AG09309 (cell line): ENCODE measurements at regions not wholly inside any gene's neighbourhood (a gene's known extent, or its start where the extent isn't known, plus 50 kb on each side); places are given as distances from the start of the nearest gene placed in this dataset.

ENCODE experiments used
- DNase-seq: peaks from one replicate; pipeline ENCODE4 v3.0.0-alpha.2; 2010; ENCODE audit warnings: low read depth
- H3K4me3 ChIP-seq: 2 replicates; pipeline ENCODE4 v1.5.1; 2011; ENCODE audit warnings: mild to moderate bottlenecking, low read depth, low read length, moderate library complexity; ENCODE audit not compliant: control insufficient read depth
- TF ChIP-seq, protein P1 (sequence below): IDR thresholded peaks from 2 replicates; pipeline ENCODE4 v1.5.1; 2011; ENCODE audit warnings: mild to moderate bottlenecking, low read depth, low read length, inconsistent platforms; ENCODE audit not compliant: insufficient read depth, control insufficient read depth; ENCODE audit errors: missing control alignments

DNA sequence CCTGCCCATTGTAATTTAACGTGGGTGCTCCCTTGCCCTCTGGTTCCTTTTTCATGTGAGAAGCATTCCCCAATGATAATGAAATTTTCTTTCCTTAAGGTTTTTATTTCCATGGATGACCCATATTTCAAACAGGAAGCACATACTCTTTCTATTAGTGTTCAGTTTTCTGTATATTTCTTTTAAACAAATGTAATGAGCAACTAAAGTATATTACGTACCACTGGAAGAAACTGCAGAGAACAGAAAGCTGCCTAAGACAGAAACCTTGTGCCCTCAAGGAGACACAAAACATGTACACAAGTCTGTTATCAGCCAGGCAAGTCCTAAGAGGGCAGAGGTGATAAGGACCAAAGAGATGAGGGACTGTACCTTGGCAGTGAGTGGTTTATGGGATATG, 414.9 kb downstream of the ETNK1 start:
- no peak for DNase-seq
- no peak overlapping the region for H3K4me3 ChIP-seq
- TF ChIP-seq, protein P1, sequence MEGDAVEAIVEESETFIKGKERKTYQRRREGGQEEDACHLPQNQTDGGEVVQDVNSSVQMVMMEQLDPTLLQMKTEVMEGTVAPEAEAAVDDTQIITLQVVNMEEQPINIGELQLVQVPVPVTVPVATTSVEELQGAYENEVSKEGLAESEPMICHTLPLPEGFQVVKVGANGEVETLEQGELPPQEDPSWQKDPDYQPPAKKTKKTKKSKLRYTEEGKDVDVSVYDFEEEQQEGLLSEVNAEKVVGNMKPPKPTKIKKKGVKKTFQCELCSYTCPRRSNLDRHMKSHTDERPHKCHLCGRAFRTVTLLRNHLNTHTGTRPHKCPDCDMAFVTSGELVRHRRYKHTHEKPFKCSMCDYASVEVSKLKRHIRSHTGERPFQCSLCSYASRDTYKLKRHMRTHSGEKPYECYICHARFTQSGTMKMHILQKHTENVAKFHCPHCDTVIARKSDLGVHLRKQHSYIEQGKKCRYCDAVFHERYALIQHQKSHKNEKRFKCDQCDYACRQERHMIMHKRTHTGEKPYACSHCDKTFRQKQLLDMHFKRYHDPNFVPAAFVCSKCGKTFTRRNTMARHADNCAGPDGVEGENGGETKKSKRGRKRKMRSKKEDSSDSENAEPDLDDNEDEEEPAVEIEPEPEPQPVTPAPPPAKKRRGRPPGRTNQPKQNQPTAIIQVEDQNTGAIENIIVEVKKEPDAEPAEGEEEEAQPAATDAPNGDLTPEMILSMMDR: no peak

DNA sequence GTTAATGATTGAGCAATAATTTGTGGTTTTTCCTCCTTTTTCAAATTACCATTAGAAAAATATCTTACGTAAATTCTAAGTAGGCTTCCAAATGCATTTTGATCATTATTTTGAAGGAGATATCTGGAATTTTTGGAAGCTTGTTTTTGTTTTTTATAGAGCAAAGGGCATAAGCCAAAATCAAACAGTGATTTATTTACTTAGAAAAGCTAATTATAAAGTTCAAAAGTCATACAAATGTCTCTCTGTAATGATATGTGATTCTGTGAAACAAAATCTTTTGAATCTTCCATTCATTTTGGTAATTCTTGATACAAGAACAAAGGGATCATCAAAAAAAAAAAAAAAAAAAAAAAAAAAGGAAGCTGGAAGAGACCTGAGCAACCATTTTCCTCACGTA, 416.8 kb downstream of the ETNK1 start:
- TF ChIP-seq, protein P1: no peak
- no peak for DNase-seq
- no peak overlapping the region for H3K4me3 ChIP-seq

DNA sequence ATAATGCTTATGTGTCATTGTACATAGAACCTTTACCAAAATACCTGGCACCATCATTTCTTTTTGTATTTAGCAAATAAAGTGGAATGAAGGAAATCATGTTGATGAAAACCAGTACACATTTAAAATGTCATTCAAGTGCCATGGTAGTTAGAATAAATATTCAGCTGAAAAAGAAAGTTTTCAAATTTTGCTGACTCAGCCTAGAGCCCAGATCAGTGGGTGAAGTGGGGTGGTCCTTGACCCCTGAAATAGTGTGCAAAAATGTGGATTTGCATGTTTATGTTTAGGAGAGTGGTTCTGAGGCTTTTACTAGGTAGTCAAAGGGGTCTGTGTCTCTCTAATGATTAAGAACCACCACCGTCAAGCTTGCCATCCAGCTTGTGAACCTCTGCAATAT, 418.7 kb downstream of the ETNK1 start:
- no peak for DNase-seq
- H3K4me3 ChIP-seq: no peak overlapping the region
- TF ChIP-seq, protein P1: no peak

DNA sequence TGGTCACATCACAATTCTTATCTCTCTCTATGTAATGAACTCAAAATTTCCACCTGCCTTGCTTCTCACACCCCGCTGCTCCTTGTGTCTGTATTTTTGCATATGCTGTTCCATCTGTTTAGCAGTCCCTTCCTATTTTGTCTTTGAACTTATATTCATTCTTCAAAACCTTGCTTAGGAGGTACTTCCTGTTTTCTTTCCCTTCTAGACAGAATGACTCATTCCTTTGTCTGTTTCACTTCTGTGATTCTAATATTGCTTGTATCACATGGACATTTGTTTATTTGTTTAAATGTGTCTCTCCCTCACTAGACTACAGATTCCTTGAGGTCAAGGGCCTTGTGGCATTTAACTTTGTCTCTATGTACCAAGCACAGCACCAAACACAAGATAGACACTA, 424.2 kb downstream of the ETNK1 start:
- TF ChIP-seq, protein P1: no peak

DNA sequence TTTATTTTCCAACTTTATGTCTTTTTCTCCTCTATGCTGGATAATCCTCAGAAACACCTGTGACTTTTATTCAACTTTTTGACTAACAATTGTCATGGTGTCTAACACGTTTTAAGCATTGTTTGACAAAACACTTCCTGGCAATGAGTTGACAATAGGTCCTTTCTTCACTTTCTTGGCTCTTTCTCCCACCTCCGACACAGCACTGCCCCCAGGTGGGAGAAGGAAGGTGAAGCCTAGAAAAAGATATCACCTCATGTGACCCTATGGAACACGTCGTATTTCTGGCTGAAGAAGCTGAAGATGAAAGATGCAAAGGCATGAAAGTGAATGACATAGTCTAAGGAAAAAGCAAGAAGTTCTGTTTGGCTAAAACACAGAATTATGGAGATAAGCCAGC, 430.0 kb downstream of the ETNK1 start:
- no peak overlapping the region for H3K4me3 ChIP-seq
- TF ChIP-seq, protein P1: no peak
- DNase-seq: no peak

More for the DNA sequence above, 424.2 kb downstream of the ETNK1 start:
- no peak for DNase-seq
- no peak overlapping the region for H3K4me3 ChIP-seq

DNA sequence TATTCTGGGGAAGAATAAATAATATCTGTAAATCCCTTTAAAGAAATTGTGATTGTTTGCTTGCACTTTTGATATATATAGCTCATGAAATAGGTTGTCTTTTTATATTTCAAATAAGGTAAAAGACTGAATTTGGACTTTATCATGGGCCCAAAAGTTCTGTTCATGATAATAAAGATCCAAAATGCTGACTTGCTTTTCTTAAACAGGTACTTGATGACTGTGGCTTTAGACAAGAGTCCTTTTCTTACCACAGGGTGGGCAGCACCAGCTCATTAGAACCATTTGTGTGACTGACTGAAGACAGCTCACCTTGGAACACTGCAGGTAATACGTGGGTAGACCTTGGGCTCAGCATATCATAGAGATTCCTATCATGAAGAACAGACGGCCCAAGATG, 432.6 kb downstream of the ETNK1 start:
- no peak overlapping the region for H3K4me3 ChIP-seq
- TF ChIP-seq, protein P1: no peak
- DNase-seq: no peak

DNA sequence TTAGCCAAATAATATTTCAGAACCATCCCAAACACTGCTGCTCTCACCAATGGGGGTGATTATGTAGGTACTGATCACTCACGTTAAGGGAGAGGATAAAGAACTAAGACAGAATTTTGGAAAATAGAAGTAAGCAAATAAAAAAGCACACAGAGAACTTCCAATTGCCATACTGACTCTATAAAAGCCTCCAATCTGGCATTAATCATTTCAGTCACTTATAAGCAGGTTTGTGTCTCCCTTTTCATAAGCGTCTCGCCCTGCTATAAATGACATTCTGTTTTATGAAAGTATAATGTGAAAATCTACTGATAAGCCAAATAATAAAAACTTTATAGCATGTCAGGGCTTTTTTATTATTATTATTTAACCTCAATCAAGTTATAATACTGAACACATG, 435.2 kb downstream of the ETNK1 start:
- TF ChIP-seq, protein P1: no peak
- H3K4me3 ChIP-seq: no peak overlapping the region
- no peak for DNase-seq
